Loucy (cell line): ENCODE measurements at regions not wholly inside any gene's neighbourhood (a gene's known extent, or its start where the extent isn't known, plus 50 kb on each side); places are given as distances from the start of the nearest gene placed in this dataset.

Experiments used
- CTCF ChIP-seq: fragments of 200-600 bp; sonication (generic); conservative IDR thresholded peaks from 2 replicates; pipeline ENCODE4 v1.5.1; 2014; ENCODE audit warnings: mild to moderate bottlenecking, antibody characterized with exemption, low read length
- EZH2phosphoT487 ChIP-seq: fragments of 200-600 bp; IDR thresholded peaks from 2 replicates; pipeline ENCODE4 v1.6.1; 2018; ENCODE audit warnings: antibody characterized with exemption, mild to moderate bottlenecking, moderate library complexity, borderline replicate concordance

DNA sequence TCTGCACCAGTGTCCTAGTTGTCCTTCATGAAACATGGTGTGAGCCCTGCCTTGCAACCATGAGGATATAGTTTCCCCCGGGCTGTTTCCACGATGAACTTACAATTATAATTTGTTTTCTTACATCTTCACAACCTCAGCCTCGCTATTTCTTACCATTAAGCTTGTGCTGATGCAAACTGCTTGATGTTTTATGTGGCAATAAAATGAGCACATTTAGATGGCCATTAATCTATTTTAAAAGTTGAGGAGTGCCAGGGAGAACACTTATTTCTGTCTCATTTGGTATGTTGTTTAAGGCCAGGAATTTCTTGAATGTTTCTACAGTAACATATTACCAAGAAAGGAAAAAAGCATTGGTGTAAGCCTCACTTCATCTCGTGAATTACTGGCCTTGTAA, 214.5 kb upstream of the SLC8A1 start:
- TF ChIP-seq CTCF (no peak), EZH2phosphoT487 (no peak)
